ENCODE measurements at regions not wholly inside any gene's neighbourhood (a gene's known extent, or its start where the extent isn't known, plus 50 kb on each side); places are given as distances from the start of the nearest gene placed in this dataset.

- no peak for DNase-seq (ENCODE audit: low read depth)
- no peak for TF ChIP-seq CTCF (IDR thresholded peaks at IDR 0.05; ENCODE audit: insufficient read depth, low read depth, low read length, missing control alignments)
- no peak overlapping the region for H3K4me3 ChIP-seq (ENCODE audit: low read depth, low read length)
These were observed 120.4 kb upstream of the NSMCE3 start for GRCh38 chr15:29390051-29390450.

GRCh38 chr15:29386523-29386922 is 116.9 kb upstream of the NSMCE3 start:
- H3K4me3 ChIP-seq (ENCODE audit: low read depth, low read length), result no peak overlapping the region
- DNase-seq (ENCODE audit: low read depth), result no peak
- TF ChIP-seq CTCF (IDR thresholded peaks at IDR 0.05; ENCODE audit: insufficient read depth, low read depth, low read length, missing control alignments), result no peak

GRCh38 chr15:29383367-29383766 is 113.7 kb upstream of the NSMCE3 start:
- no peak for TF ChIP-seq CTCF (IDR thresholded peaks at IDR 0.05; ENCODE audit: insufficient read depth, low read depth, low read length, missing control alignments)
- no peak overlapping the region for H3K4me3 ChIP-seq (ENCODE audit: low read depth, low read length)
- no peak for DNase-seq (ENCODE audit: low read depth)

- TF ChIP-seq CTCF (IDR thresholded peaks at IDR 0.05; ENCODE audit: insufficient read depth, low read depth, low read length, missing control alignments), result no peak
- no peak for DNase-seq (ENCODE audit: low read depth)
- no peak overlapping the region for H3K4me3 ChIP-seq (ENCODE audit: low read depth, low read length)
These were observed 113.2 kb upstream of the NSMCE3 start for GRCh38 chr15:29382862-29383261.

GRCh38 chr15:29380466-29380865 is 110.8 kb upstream of the NSMCE3 start:
- DNase-seq (ENCODE audit: low read depth), result no peak
- TF ChIP-seq CTCF (IDR thresholded peaks at IDR 0.05; ENCODE audit: insufficient read depth, low read depth, low read length, missing control alignments), result no peak

GRCh38 chr15:29379647-29380046 is 110.0 kb upstream of the NSMCE3 start:
- TF ChIP-seq CTCF (IDR thresholded peaks at IDR 0.05; ENCODE audit: insufficient read depth, low read depth, low read length, missing control alignments), result no peak
- H3K4me3 ChIP-seq (ENCODE audit: low read depth, low read length), result no peak overlapping the region
- DNase-seq (ENCODE audit: low read depth), result no peak

More at GRCh38 chr15:29380466-29380865, 110.8 kb upstream of the NSMCE3 start:
- H3K4me3 ChIP-seq (ENCODE audit: low read depth, low read length), result no peak overlapping the region

- no peak for TF ChIP-seq CTCF (IDR thresholded peaks at IDR 0.05; ENCODE audit: insufficient read depth, low read depth, low read length, missing control alignments)
- no peak for DNase-seq (ENCODE audit: low read depth)
- no peak overlapping the region for H3K4me3 ChIP-seq (ENCODE audit: low read depth, low read length)
These were observed 107.5 kb upstream of the NSMCE3 start for GRCh38 chr15:29377161-29377560.
